T-helper 1 cell (primary cell): ENCODE measurements at regions not wholly inside any gene's neighbourhood (a gene's known extent, or its start where the extent isn't known, plus 50 kb on each side); places are given as distances from the start of the nearest gene placed in this dataset.
A peak's percentile ranks its signal among the peaks of the same experiment; 100 is the strongest.

Source experiments
- DNase-seq, 5 donors: peaks; one replicate each; pipeline ENCODE4 v3.0.0-alpha.2; 2012 to 2020

DNA sequence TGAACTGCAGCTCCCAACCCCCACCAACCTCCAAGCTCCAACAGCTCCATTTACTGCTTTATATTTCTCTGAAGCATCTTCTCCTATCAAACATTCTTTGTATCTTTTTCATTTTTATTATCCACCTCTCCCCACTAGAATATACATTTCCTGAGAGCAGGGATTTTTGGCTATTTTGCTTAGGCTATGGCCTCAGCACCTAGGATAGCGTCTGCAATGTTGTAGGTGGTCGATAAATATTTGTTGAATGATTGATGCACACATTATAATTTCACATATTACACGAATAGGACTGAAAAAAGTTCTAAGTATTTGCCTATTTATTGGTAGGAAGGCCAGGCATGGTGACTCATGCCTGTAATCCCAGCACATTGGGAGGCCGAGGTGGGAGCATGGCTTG lies 658.7 kb upstream of the DIPK2B start:
- no peak for DNase-seq

GRCh38 chrX:45852884-45853283 lies 652.2 kb upstream of the DIPK2B start:
- DNase-seq = peak in 1 of 5 donors; percentile 66

GRCh38 chrX:45851434-45851991 lies 650.8 kb upstream of the DIPK2B start:
- DNase-seq = peak; percentile 11 to 78 (median 30)

GRCh38 chrX:45850775-45851433 lies 650.2 kb upstream of the DIPK2B start:
- DNase-seq = peak in 3 of 5 donors; percentile 5 to 43 (median 6)

- peak in 3 of 5 donors; percentile 1 to 39 (median 6) for DNase-seq
These were observed 649.6 kb upstream of the DIPK2B start for GRCh38 chrX:45850197-45850774.

GRCh38 chrX:45849261-45849862 lies 648.7 kb upstream of the DIPK2B start:
- DNase-seq = peak in 3 of 5 donors; percentile 2 to 55 (median 3)

DNA sequence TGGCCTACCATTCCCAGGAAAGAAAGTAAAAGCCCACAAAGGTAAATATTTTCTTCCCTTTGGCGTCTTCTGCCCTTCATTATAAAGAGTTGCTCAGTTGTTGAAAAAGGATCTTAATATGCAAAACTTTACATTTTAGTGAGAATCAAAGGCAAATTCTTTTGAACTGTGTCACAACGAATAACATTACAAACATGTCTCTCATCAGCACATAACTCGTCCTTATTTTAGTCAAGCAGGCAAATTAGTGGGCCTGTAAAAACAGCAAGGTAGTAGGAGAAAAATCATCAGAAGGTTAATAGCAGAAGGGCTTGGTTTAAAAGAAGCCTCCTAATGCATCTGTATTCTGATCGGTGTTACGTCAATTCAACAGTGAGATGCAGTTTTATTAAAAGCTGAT lies 647.3 kb upstream of the DIPK2B start:
- no peak for DNase-seq

- no peak for DNase-seq
These were observed 645.7 kb upstream of the DIPK2B start for GRCh38 chrX:45846328-45846727.

DNA sequence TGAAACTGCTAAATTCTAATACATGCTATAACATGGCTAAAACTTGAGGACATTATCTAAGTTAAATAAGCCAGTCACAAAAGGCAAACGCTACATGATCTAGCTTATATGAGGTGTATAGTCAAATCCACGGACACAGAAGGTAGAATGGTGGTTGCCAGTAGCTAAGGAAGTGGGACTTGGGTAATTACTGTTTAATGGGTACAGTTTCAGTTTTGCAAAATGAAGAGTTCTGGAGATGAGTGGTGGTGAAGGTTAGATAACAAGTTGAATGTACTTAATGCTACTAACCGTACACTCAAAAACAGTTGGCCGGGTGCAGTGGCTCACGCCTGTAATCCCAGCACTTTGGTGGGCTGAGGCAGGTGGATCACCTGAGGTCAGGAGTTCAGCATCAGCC lies 644.5 kb upstream of the DIPK2B start:
- DNase-seq = peak in 1 of 5 donors; percentile 71

DNA sequence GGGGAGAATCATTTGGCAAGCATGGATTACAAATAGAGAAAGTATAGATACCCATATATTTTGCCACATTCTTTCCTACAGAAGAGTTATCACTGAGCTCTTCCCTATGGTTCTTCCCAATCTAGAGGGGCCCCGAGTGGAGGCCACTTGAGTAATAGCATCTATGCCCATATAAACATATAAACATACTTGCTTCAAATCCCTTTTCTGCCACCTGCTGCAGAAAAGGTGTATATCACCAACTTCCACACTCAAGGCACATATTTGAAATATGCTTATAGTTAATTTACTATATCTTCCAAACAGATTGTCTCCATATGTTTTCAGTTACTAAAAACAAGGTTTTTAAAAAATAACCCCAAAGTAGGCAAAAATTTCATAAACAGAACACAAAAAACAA lies 642.8 kb upstream of the DIPK2B start:
- peak in 1 of 5 donors; percentile 36 for DNase-seq

GRCh38 chrX:45842926-45843315 lies 642.2 kb upstream of the DIPK2B start:
- DNase-seq = no peak

GRCh38 chrX:45842207-45842925 lies 641.7 kb upstream of the DIPK2B start:
- DNase-seq = no peak

GRCh38 chrX:45840411-45840950 lies 639.8 kb upstream of the DIPK2B start:
- no peak for DNase-seq

GRCh38 chrX:45830343-45830742 lies 629.7 kb upstream of the DIPK2B start:
- DNase-seq = peak in 1 of 5 donors; percentile 60

DNA sequence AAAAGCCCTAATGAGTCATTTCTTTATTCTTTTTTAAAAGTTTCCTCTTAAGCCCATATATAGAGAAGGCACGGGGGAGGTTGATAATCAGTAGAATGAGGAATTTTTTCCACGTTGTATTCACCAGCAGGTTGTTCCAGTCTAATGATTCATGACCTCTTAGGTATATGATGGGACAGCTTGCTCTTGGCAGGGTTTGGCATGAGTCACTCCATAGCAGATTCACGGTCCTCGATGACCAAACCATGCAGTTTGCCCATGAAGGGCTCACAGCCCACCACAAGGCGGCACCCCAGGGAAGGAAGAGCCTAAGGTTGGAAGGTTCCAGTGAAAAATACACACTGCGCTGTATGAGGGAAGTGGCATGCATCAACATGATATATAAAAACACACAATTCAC lies 623.8 kb upstream of the DIPK2B start:
- DNase-seq = peak in 1 of 5 donors; percentile 43

- no peak for DNase-seq
These were observed 622.9 kb upstream of the DIPK2B start for GRCh38 chrX:45823536-45823935.

- DNase-seq = no peak
These were observed 621.4 kb upstream of the DIPK2B start for GRCh38 chrX:45822124-45822523.

GRCh38 chrX:45818913-45819312 lies 618.2 kb upstream of the DIPK2B start:
- DNase-seq = no peak

DNA sequence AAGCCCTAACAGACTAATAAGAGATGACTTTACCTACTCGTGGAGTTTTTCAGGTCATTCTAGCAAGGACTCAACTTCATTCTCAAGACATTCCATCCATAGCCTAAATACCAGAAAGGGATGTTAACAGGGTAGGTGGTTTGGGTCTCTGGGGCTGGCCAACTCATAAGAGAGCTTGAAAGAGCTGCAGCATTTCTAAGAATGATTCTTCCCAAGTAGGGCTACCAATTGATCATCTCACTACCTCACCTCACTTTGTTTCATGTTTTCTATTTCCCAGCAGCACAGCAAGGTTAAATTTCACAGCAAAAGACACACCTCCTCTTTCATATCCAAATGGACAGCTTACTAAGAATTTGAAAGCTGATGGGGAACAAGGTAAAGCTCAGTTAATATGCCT lies 614.8 kb upstream of the DIPK2B start:
- peak in 1 of 5 donors; percentile 25 for DNase-seq

GRCh38 chrX:45811326-45811725 lies 610.6 kb upstream of the DIPK2B start:
- DNase-seq = peak in 1 of 5 donors; percentile 31

DNA sequence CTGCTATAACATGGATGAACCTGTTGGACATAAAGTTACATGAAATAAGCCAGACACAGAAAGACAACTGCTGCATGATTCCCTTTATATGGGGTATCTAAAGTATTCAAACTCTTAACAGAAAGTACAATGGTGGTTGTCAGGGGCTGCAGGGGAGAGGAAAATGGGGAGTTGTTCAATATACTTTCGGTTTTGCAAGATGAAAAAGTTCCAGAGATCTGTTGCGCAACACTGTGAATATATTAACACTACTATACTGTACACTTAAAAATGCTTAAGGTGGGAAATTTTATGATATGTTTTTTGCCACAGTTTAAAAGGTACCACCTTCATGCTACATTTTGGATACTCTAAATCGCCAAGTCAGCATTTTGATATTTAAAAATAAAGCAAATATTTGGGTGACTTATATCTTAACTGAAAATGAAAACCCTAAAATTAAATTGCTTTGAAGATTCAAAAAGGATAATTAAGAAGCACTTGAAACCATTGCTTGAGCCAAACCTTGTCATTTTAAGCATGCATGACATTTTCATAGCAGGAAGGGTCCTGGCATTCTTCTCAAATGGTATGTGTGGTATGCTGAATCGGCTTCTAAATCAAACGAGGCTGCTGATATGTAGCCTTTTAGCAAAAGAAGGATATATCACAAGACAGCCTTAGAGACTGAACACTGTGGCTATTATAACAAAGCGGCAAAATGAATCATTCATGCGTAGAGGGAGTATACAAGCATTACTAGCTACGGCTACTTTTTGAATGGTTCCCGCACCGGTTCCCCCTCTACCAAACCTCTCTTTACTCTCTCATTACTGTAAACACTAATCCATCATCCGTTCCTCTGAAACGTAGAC lies 607.1 kb upstream of the DIPK2B start:
- DNase-seq = peak in 1 of 5 donors; percentile 35
